Tibial artery (tissue), 4 donors: ENCODE measurements at regions not wholly inside any gene's neighbourhood (a gene's known extent, or its start where the extent isn't known, plus 50 kb on each side); places are given as distances from the start of the nearest gene placed in this dataset.

Experiments
- DNase-seq, 2 donors: peaks; one replicate each; pipeline ENCODE4 v3.0.0-alpha.2; 2019
- H3K27ac ChIP-seq, 2 donors: fragments of 200-600 bp; sonication (generic) in 1 of 2; 1 replicate in 1 of 2; 2 replicates in 1 of 2; pipeline ENCODE4 v1.5.1; 2018 to 2019; ENCODE audit warnings: mild to moderate bottlenecking in 1 of 2
- H3K27me3 ChIP-seq, 2 donors: fragments of 200-600 bp; sonication (generic) in 1 of 2; one replicate each; pipeline versions ENCODE4 v1.5.1 to v1.6.0; 2016 to 2019
- H3K36me3 ChIP-seq, 3 donors: fragments of 200-600 bp; sonication (generic) in 2 of 3; one replicate each; pipeline ENCODE4 v1.5.1; 2016 to 2019; ENCODE audit warnings: mild to moderate bottlenecking in 2 of 3
- H3K4me1 ChIP-seq, 4 donors: fragments of 200-600 bp; sonication (generic) in 2 of 4; 1 replicate in 3 of 4; 2 replicates in 1 of 4; pipeline ENCODE4 v1.5.1; 2016 to 2019
- H3K4me3 ChIP-seq, 2 donors: fragments of 200-600 bp; sonication (generic) in 1 of 2; 1 replicate in 1 of 2; 2 replicates in 1 of 2; pipeline ENCODE4 v1.5.1; 2018 to 2019; ENCODE audit warnings: mild to moderate bottlenecking in 2 of 2
- H3K9me3 ChIP-seq, 3 donors: fragments of 200-600 bp; sonication (generic) in 1 of 3; one replicate each; pipeline ENCODE4 v1.5.1; 2016 to 2019
- intact Hi-C: fragments of 100-400 bp; cut with DNase I; formaldehyde crosslinking; loops from one replicate; pipeline ENCODE4 v1.15.0; 2023; ENCODE audit warnings: low total_unique reads
- TF ChIP-seq, protein P1 (sequence below), 2 experiments: fragments of 200-600 bp in 1 of 2; fragments of 450-650 bp in 1 of 2; IDR thresholded peaks; one replicate each; pipeline ENCODE4 v1.5.1; 2017 to 2019; ENCODE audit warnings: antibody characterized with exemption in 2 of 2, mild to moderate bottlenecking in 1 of 2, moderate library complexity in 1 of 2

DNA sequence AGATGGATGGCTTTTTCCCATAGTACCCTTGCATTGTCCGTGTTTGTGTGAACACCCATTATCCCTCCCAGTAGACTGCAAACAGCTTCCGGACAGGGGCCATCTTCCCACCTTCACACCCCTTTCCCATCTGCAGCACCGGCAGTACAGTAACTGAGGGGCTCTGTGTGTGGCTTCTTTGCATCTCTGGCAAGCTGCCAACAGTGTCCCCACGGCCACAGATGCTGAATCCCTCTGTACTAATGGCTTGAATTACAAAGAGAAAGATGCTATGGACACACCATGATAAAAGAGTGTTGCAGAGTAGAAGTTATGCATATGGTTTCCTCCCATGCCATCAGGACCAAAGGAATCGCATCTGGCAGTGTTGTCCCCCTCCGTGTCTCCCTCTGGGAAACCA lies 101.1 kb upstream of the CDYL start:
- Histone ChIP-seq H3K36me3 (no peaks in the 10 kb centered on the region), H3K27me3 (no peaks in the 10 kb centered on the region), H3K27ac (no peak overlapping the region), H3K9me3 (no peaks in the 10 kb centered on the region), H3K4me3 (no peak overlapping the region), H3K4me1 (peaks cover 0 to 17% (median 6%) of the 10 kb centered on the region in 4 donors)
- TF ChIP-seq, protein P1, sequence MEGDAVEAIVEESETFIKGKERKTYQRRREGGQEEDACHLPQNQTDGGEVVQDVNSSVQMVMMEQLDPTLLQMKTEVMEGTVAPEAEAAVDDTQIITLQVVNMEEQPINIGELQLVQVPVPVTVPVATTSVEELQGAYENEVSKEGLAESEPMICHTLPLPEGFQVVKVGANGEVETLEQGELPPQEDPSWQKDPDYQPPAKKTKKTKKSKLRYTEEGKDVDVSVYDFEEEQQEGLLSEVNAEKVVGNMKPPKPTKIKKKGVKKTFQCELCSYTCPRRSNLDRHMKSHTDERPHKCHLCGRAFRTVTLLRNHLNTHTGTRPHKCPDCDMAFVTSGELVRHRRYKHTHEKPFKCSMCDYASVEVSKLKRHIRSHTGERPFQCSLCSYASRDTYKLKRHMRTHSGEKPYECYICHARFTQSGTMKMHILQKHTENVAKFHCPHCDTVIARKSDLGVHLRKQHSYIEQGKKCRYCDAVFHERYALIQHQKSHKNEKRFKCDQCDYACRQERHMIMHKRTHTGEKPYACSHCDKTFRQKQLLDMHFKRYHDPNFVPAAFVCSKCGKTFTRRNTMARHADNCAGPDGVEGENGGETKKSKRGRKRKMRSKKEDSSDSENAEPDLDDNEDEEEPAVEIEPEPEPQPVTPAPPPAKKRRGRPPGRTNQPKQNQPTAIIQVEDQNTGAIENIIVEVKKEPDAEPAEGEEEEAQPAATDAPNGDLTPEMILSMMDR (IDR thresholded peaks at IDR 0.05), result no peak
- DNase-seq, result no peak
- intact Hi-C loops, result no loop called here

DNA sequence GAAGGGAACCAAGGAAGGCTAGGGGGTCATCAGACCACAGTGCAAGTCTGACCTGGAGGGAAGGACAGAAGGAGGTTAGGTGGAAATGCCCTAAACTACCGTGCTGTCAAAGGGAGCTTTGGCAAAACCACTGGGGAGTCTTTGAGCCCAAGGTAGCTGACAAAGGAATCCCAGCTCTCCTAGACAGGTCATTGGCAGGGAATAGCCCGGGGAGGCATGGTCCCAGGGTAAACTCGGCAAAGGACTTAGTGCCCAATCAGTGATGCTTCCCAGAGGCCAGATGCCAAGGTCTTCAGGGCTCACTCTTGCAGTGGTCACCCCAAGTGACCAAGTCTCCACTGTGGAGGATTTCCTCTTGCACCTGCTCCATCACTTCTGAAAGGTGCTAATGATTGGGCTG lies 102.3 kb upstream of the CDYL start:
- H3K9me3 ChIP-seq, result no peaks in the 10 kb centered on the region
- H3K4me1 ChIP-seq, result peaks cover 0 to 17% (median 6%) of the 10 kb centered on the region in 4 donors
- H3K4me3 ChIP-seq, result no peak overlapping the region
- H3K27ac ChIP-seq, result no peak overlapping the region
- TF ChIP-seq, protein P1 (IDR thresholded peaks at IDR 0.05), result no peak
- no peaks in the 10 kb centered on the region for H3K36me3 ChIP-seq
- intact Hi-C loops, result no loop called here
- DNase-seq, result no peak
- H3K27me3 ChIP-seq, result no peaks in the 10 kb centered on the region

DNA sequence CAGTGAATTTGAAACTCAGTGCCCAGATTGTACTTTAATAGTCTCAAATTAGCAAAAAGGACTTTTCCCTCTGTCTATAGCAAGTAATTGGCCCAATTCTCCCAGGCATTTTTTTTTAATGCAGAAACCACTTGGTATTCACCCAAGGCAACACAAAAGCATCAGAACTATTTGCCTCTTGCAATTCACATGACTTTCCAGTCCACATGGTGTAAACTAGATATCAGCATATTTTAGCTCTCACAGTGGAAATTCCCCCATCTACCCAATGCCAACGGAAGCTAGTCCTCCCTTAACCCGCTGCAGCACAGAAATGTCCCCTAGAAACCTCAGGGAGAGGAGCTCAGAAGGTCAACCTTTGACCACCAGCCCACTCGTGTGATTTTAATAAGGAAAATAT lies 103.4 kb upstream of the CDYL start:
- Histone ChIP-seq H3K4me1 (peaks cover 0 to 17% (median 6%) of the 10 kb centered on the region in 4 donors), H3K27ac (no peak overlapping the region), H3K9me3 (no peaks in the 10 kb centered on the region), H3K27me3 (no peaks in the 10 kb centered on the region), H3K36me3 (no peaks in the 10 kb centered on the region), H3K4me3 (no peak overlapping the region)
- DNase-seq, result no peak
- TF ChIP-seq, protein P1 (IDR thresholded peaks at IDR 0.05), result no peak
- intact Hi-C loops, result no loop called here

DNA sequence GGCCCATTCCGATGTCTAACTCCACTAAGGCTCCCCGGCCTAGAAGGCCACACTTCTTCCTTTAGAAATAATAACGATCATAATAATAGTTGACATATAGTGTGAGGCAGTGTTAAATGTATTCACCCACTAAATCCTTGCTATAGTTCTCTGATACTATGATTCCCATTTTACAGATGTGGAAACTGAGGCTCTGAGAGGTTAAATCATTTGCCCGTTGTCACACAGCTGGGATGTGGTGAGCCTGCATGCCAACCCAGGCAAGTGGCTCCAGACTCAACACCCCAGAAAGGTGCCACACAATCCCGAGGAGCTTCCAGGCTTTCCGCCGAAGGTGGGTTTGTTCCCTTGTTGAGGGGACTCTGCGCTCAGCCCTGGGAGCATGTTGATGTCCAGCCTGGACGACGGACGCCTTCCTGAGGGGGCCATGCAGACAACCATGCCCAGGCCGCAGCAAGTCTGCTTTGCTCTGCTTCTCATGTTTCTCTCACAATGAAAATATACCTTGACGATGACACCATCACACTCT lies 104.6 kb upstream of the CDYL start:
- no peaks in the 10 kb centered on the region for H3K27me3 ChIP-seq
- TF ChIP-seq, protein P1 (IDR thresholded peaks at IDR 0.05), result no peak
- no peaks in the 10 kb centered on the region for H3K36me3 ChIP-seq
- no peak for DNase-seq
- H3K4me1 ChIP-seq, result peaks cover 0 to 17% (median 6%) of the 10 kb centered on the region in 4 donors
- no peak overlapping the region for H3K27ac ChIP-seq
- intact Hi-C loops, result no loop called here
- H3K4me3 ChIP-seq, result no peak overlapping the region
- no peaks in the 10 kb centered on the region for H3K9me3 ChIP-seq

DNA sequence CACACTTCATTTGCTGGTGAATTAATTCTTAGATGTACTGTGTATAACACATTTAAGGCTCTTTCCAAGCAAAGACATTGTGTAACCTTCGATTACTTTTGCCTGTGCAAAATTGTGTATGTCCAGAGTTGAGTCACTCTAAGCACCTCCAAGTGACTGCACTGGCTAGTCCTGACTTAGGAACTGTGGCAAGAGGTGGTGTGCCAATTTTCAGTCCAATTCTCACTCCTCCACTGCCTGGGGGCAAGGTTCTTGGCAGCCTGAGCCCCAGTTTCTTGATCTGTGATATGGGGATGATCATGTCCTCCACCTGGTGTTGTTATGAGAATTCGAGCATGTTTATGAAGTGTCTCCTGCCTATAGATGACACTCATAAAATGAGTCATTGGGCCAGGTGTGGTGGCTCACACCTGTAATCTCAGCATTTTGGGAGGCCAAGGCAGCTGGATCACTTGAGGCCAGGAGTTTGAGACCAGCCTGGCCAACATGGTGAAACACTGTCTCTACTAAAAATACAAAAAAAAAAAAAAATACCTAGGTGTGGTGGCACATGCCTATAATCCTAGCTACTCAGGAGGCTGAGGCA lies 105.3 kb upstream of the CDYL start:
- Histone ChIP-seq H3K27me3 (no peaks in the 10 kb centered on the region), H3K27ac (no peak overlapping the region), H3K36me3 (no peaks in the 10 kb centered on the region), H3K4me3 (no peak overlapping the region), H3K9me3 (no peaks in the 10 kb centered on the region), H3K4me1 (peaks cover 0 to 17% (median 6%) of the 10 kb centered on the region in 4 donors)
- TF ChIP-seq, protein P1 (IDR thresholded peaks at IDR 0.05), result no peak
- DNase-seq, result no peak
- intact Hi-C loops, result no loop called here
